ENCODE measurements at regions not wholly inside any gene's neighbourhood (a gene's known extent, or its start where the extent isn't known, plus 50 kb on each side); places are given as distances from the start of the nearest gene placed in this dataset.

GRCh38 chr5:112569596-112569995, 150.5 kb upstream of the EPB41L4A start:
- intact Hi-C loops (cut with DNase I), result no loop called here
- ATAC-seq (no peak), DNase-seq (no peak)
- Histone ChIP-seq H3K27ac (no peak overlapping the region), H3K36me3 (replicated peaks in 1 of 2; ENCODE audit: insufficient read depth in 1 of 2, low read depth in 2 of 2) (no peaks in the 10 kb centered on the region), H3K4me3 (no peak overlapping the region), H3K9me3 (no peaks in the 10 kb centered on the region), H3K4me1 (no peaks in the 10 kb centered on the region), H3K27me3 (no peaks in the 10 kb centered on the region)
- TF ChIP-seq CTCF (IDR thresholded peaks at IDR 0.05) (no peak), POLR2A (IDR thresholded peaks at IDR 0.05) (no peak)

GRCh38 chr5:112570708-112571444, 151.8 kb upstream of the EPB41L4A start:
- Histone ChIP-seq H3K4me1 (no peaks in the 10 kb centered on the region), H3K27ac (no peak overlapping the region), H3K27me3 (no peaks in the 10 kb centered on the region), H3K9me3 (no peaks in the 10 kb centered on the region), H3K4me3 (no peak overlapping the region), H3K36me3 (replicated peaks in 1 of 2; ENCODE audit: insufficient read depth in 1 of 2, low read depth in 2 of 2) (no peaks in the 10 kb centered on the region)
- ATAC-seq, result no peak
- DNase-seq, result no peak
- WGBS, 2 donors, result 87 to 89% methylated on average over 4 of the region's 4 CpGs
- TF ChIP-seq POLR2A (IDR thresholded peaks at IDR 0.05) (no peak), CTCF (IDR thresholded peaks at IDR 0.05) (no peak)
- intact Hi-C loops (cut with DNase I), result no loop called here

GRCh38 chr5:112573441-112573840, 154.4 kb upstream of the EPB41L4A start:
- no peak for ATAC-seq
- H3K36me3 ChIP-seq (replicated peaks in 1 of 2; ENCODE audit: insufficient read depth in 1 of 2, low read depth in 2 of 2), result no peaks in the 10 kb centered on the region
- intact Hi-C loops (cut with DNase I), result no loop called here
- DNase-seq, result no peak
- no peaks in the 10 kb centered on the region for H3K4me1 ChIP-seq
- TF ChIP-seq CTCF (IDR thresholded peaks at IDR 0.05) (no peak), POLR2A (IDR thresholded peaks at IDR 0.05) (no peak)
- H3K9me3 ChIP-seq, result no peaks in the 10 kb centered on the region
- H3K27ac ChIP-seq, result no peak overlapping the region
- H3K27me3 ChIP-seq, result no peaks in the 10 kb centered on the region
- WGBS, 2 donors, result 88 to 90% methylated on average over 3 of the region's 3 CpGs
- no peak overlapping the region for H3K4me3 ChIP-seq

GRCh38 chr5:112574536-112574935, 155.5 kb upstream of the EPB41L4A start:
- H3K27me3 ChIP-seq, result no peaks in the 10 kb centered on the region
- no peaks in the 10 kb centered on the region for H3K9me3 ChIP-seq
- DNase-seq (no peak), ATAC-seq (no peak)
- no peak for TF ChIP-seq POLR2A (IDR thresholded peaks at IDR 0.05)
- no peak for TF ChIP-seq CTCF (IDR thresholded peaks at IDR 0.05)
- intact Hi-C loops (cut with DNase I), result no loop called here
- no peak overlapping the region for H3K4me3 ChIP-seq
- 74 to 86% methylated on average over 3 of the region's 3 CpGs for WGBS, 2 donors
- H3K36me3 ChIP-seq (replicated peaks in 1 of 2; ENCODE audit: insufficient read depth in 1 of 2, low read depth in 2 of 2), result no peaks in the 10 kb centered on the region
- no peaks in the 10 kb centered on the region for H3K4me1 ChIP-seq
- no peak overlapping the region for H3K27ac ChIP-seq

- Histone ChIP-seq H3K27ac (no peak overlapping the region), H3K9me3 (no peaks in the 10 kb centered on the region), H3K4me1 (no peaks in the 10 kb centered on the region), H3K4me3 (no peak overlapping the region), H3K36me3 (replicated peaks in 1 of 2; ENCODE audit: insufficient read depth in 1 of 2, low read depth in 2 of 2) (no peaks in the 10 kb centered on the region), H3K27me3 (no peaks in the 10 kb centered on the region)
- TF ChIP-seq POLR2A (IDR thresholded peaks at IDR 0.05), result no peak
- TF ChIP-seq CTCF (IDR thresholded peaks at IDR 0.05), result no peak
- intact Hi-C loops (cut with DNase I), result no loop called here
- 74 to 78% methylated on average over 3 of the region's 3 CpGs for WGBS, 2 donors
- no peak for DNase-seq
- ATAC-seq, result no peak
These were observed 157.3 kb upstream of the EPB41L4A start for GRCh38 chr5:112576298-112576925.
